Osteocyte (in vitro differentiated cells): ENCODE measurements at regions not wholly inside any gene's neighbourhood (a gene's known extent, or its start where the extent isn't known, plus 50 kb on each side); places are given as distances from the start of the nearest gene placed in this dataset.
A peak's percentile ranks its signal among the peaks of the same experiment; 100 is the strongest.

ENCODE experiments used
- DNase-seq: peaks from one replicate; pipeline ENCODE4 v3.0.0; 2021; ENCODE audit warnings: mixed read lengths; ENCODE audit not compliant: unreplicated experiment; ENCODE audit errors: extremely low spot score
- H3K27ac Mint-ChIP-seq: one replicate; pipeline ENCODE4 v1.8.0; 2021; ENCODE audit warnings: mild to moderate bottlenecking, mixed read lengths; ENCODE audit not compliant: unreplicated experiment
- H3K27me3 Mint-ChIP-seq: one replicate; pipeline ENCODE4 v1.8.0; 2021; ENCODE audit warnings: mixed read lengths; ENCODE audit not compliant: unreplicated experiment
- H3K36me3 Mint-ChIP-seq: one replicate; pipeline ENCODE4 v1.8.0; 2021; ENCODE audit warnings: mixed read lengths; ENCODE audit not compliant: unreplicated experiment
- H3K4me1 Mint-ChIP-seq: one replicate; pipeline ENCODE4 v1.8.0; 2021; ENCODE audit warnings: mixed read lengths; ENCODE audit not compliant: unreplicated experiment
- H3K4me3 Mint-ChIP-seq: one replicate; pipeline ENCODE4 v1.8.0; 2021; ENCODE audit warnings: mild to moderate bottlenecking, moderate library complexity, mixed read lengths; ENCODE audit not compliant: unreplicated experiment
- H3K9me3 Mint-ChIP-seq: one replicate; pipeline ENCODE4 v1.8.0; 2021; ENCODE audit warnings: mixed read lengths; ENCODE audit not compliant: unreplicated experiment
- CTCF ChIP-seq: fragments of 200-600 bp; sonication (generic); IDR thresholded peaks from 2 replicates; pipeline ENCODE4 v1.5.0; 2021; ENCODE audit warnings: antibody characterized with exemption, mild to moderate bottlenecking, moderate library complexity

- H3K27ac Mint-ChIP-seq = peak overlapping the region; percentile 71
- H3K4me3 Mint-ChIP-seq = no peak overlapping the region
- TF ChIP-seq CTCF = no peak
- no peak for DNase-seq
- H3K4me1 Mint-ChIP-seq = peaks cover 15% of the 10 kb centered on the region
- H3K9me3 Mint-ChIP-seq = peaks cover 4% of the 10 kb centered on the region
- H3K27me3 Mint-ChIP-seq = no peaks in the 10 kb centered on the region
- H3K36me3 Mint-ChIP-seq = no peaks in the 10 kb centered on the region
Measured at GRCh38 chr13:44231786-44232516, 141.7 kb upstream of the SERP2 start.

- H3K9me3 Mint-ChIP-seq = peaks cover 4% of the 10 kb centered on the region
- H3K4me1 Mint-ChIP-seq = peaks cover 23% of the 10 kb centered on the region
- no peaks in the 10 kb centered on the region for H3K27me3 Mint-ChIP-seq
- no peak for TF ChIP-seq CTCF
- H3K27ac Mint-ChIP-seq = no peak overlapping the region
- no peak for DNase-seq
- H3K4me3 Mint-ChIP-seq = no peak overlapping the region
- H3K36me3 Mint-ChIP-seq = no peaks in the 10 kb centered on the region
Measured at GRCh38 chr13:44232774-44233173, 140.8 kb upstream of the SERP2 start.

GRCh38 chr13:44234566-44234965 lies 139.1 kb upstream of the SERP2 start:
- H3K4me1 Mint-ChIP-seq = peaks cover 31% of the 10 kb centered on the region
- no peaks in the 10 kb centered on the region for H3K27me3 Mint-ChIP-seq
- H3K36me3 Mint-ChIP-seq = no peaks in the 10 kb centered on the region
- peaks cover 4% of the 10 kb centered on the region for H3K9me3 Mint-ChIP-seq
- no peak for TF ChIP-seq CTCF
- H3K27ac Mint-ChIP-seq = no peak overlapping the region
- no peak for DNase-seq
- H3K4me3 Mint-ChIP-seq = no peak overlapping the region

- Mint-ChIP-seq H3K27ac (peak overlapping the region; percentile 86), H3K4me1 (peaks cover 31% of the 10 kb centered on the region), H3K4me3 (no peak overlapping the region), H3K27me3 (no peaks in the 10 kb centered on the region), H3K36me3 (no peaks in the 10 kb centered on the region), H3K9me3 (peaks cover 4% of the 10 kb centered on the region)
- TF ChIP-seq CTCF = no peak
- no peak for DNase-seq
Measured at GRCh38 chr13:44236370-44236769, 137.3 kb upstream of the SERP2 start.

- Mint-ChIP-seq H3K27me3 (no peaks in the 10 kb centered on the region), H3K4me1 (peaks cover 31% of the 10 kb centered on the region), H3K27ac (peak overlapping the region; percentile 86), H3K9me3 (peaks cover 1% of the 10 kb centered on the region), H3K36me3 (no peaks in the 10 kb centered on the region), H3K4me3 (no peak overlapping the region)
- no peak for DNase-seq
- no peak for TF ChIP-seq CTCF
Measured at GRCh38 chr13:44236801-44237207, 136.8 kb upstream of the SERP2 start.
